ENCODE measurements at regions not wholly inside any gene's neighbourhood (a gene's known extent, or its start where the extent isn't known, plus 50 kb on each side); places are given as distances from the start of the nearest gene placed in this dataset.

GRCh38 chr5:176161431-176161830 lies 76.8 kb upstream of the SIMC1 start:
- TF ChIP-seq CTCF (conservative IDR thresholded peaks at IDR 0.05; ENCODE audit: low read depth, low read length): no peak
- no peak for DNase-seq (ENCODE audit: low read depth)
- no peak overlapping the region for H3K4me3 ChIP-seq (ENCODE audit: low read depth, low read length)

GRCh38 chr5:176162198-176162597 lies 76.0 kb upstream of the SIMC1 start:
- no peak for DNase-seq (ENCODE audit: low read depth)
- TF ChIP-seq CTCF (conservative IDR thresholded peaks at IDR 0.05; ENCODE audit: low read depth, low read length): no peak
- no peak overlapping the region for H3K4me3 ChIP-seq (ENCODE audit: low read depth, low read length)

- no peak overlapping the region for H3K4me3 ChIP-seq (ENCODE audit: low read depth, low read length)
- no peak for DNase-seq (ENCODE audit: low read depth)
- TF ChIP-seq CTCF (conservative IDR thresholded peaks at IDR 0.05; ENCODE audit: low read depth, low read length): no peak
Measured at GRCh38 chr5:176162888-176163287, 75.3 kb upstream of the SIMC1 start.

- no peak for TF ChIP-seq CTCF (conservative IDR thresholded peaks at IDR 0.05; ENCODE audit: low read depth, low read length)
- DNase-seq (ENCODE audit: low read depth): no peak
- no peak overlapping the region for H3K4me3 ChIP-seq (ENCODE audit: low read depth, low read length)
Measured at GRCh38 chr5:176166427-176166826, 71.8 kb upstream of the SIMC1 start.

- TF ChIP-seq CTCF (conservative IDR thresholded peaks at IDR 0.05; ENCODE audit: low read depth, low read length): no peak
- H3K4me3 ChIP-seq (ENCODE audit: low read depth, low read length): no peak overlapping the region
- no peak for DNase-seq (ENCODE audit: low read depth)
Measured at GRCh38 chr5:176167800-176168199, 70.4 kb upstream of the SIMC1 start.

- no peak for DNase-seq (ENCODE audit: low read depth)
- no peak overlapping the region for H3K4me3 ChIP-seq (ENCODE audit: low read depth, low read length)
- no peak for TF ChIP-seq CTCF (conservative IDR thresholded peaks at IDR 0.05; ENCODE audit: low read depth, low read length)
Measured at GRCh38 chr5:176169393-176170063, 68.7 kb upstream of the SIMC1 start.

- no peak for DNase-seq (ENCODE audit: low read depth)
- TF ChIP-seq CTCF (conservative IDR thresholded peaks at IDR 0.05; ENCODE audit: low read depth, low read length): no peak
Measured at GRCh38 chr5:176170084-176170483, 68.1 kb upstream of the SIMC1 start.

More at GRCh38 chr5:176170084-176170483, 68.1 kb upstream of the SIMC1 start:
- H3K4me3 ChIP-seq (ENCODE audit: low read depth, low read length): no peak overlapping the region

Data from epithelial cell of proximal tubule (primary cell).